PC-3 (cell line): ENCODE measurements at regions not wholly inside any gene's neighbourhood (a gene's known extent, or its start where the extent isn't known, plus 50 kb on each side); places are given as distances from the start of the nearest gene placed in this dataset.

Experiments
- ATAC-seq: fragments of 200-7000 bp; cut with Tn5 transposase; 2 replicates; pipeline ENCODE4 v1.9.1; 2020; ENCODE audit warnings: mild to moderate bottlenecking, moderate library complexity
- BruUV-seq: library from RNA; stranded (reverse); fragments of 400-500 nt; replicated peaks from 2 replicates; lab custom pipeline; 2021; lab: Mats Ljungman, UMichigan
- CTCF ChIA-PET: fragments of 300-600 bp; sonication (Branson Sonifier 250); formaldehyde crosslinking; loops from one replicate; lab custom pipeline; 2022; ENCODE audit warnings: antibody characterized with exemption; lab: Charles Lee
- POLR2A ChIA-PET: fragments of 300-600 bp; sonication (Branson Sonifier 250); formaldehyde crosslinking; loops from one replicate; lab custom pipeline; 2022; ENCODE audit warnings: antibody characterized with exemption; ENCODE audit not compliant: unreplicated experiment; lab: Charles Lee
- DNase-seq: peaks from one replicate; pipeline ENCODE4 v3.0.0-alpha.2; 2015
- H2AFZ ChIP-seq: fragments of 300-600 bp; sonication (generic); 2 replicates; pipeline ENCODE4 v1.6.0; 2016; ENCODE audit warnings: antibody characterized with exemption, low read length
- H3F3A ChIP-seq: fragments of 300-600 bp; sonication (generic); one replicate; pipeline ENCODE4 v1.6.0; 2017; ENCODE audit warnings: antibody characterized with exemption, low read length, control low read depth, mild to moderate bottlenecking; ENCODE audit not compliant: unreplicated experiment
- H3K27ac ChIP-seq: fragments of 300-600 bp; sonication (generic); 2 replicates; pipeline ENCODE4 v1.5.1; 2016; ENCODE audit warnings: mild to moderate bottlenecking, low read length
- H3K27me3 ChIP-seq: fragments of 300-600 bp; sonication (generic); 2 replicates; pipeline ENCODE4 v1.6.1; 2016; ENCODE audit warnings: low read length, mixed read lengths
- H3K36me3 ChIP-seq: fragments of 300-600 bp; sonication (generic); 2 replicates; pipeline ENCODE4 v1.6.1; 2016; ENCODE audit warnings: low read depth, mixed run types, low read length, mixed read lengths
- H3K4me1 ChIP-seq: fragments of 300-600 bp; sonication (generic); 2 replicates; pipeline ENCODE4 v1.5.1; 2016; ENCODE audit warnings: low read length; ENCODE audit not compliant: insufficient read depth
- H3K4me2 ChIP-seq: fragments of 300-600 bp; sonication (generic); 2 replicates; pipeline ENCODE4 v1.6.0; 2016; ENCODE audit warnings: low read length
- H3K4me3 ChIP-seq: fragments of 300-600 bp; sonication (generic); 2 replicates; pipeline ENCODE4 v1.5.1; 2016; ENCODE audit warnings: mild to moderate bottlenecking, low read length, mixed read lengths
- H3K79me2 ChIP-seq: fragments of 300-600 bp; sonication (generic); 2 replicates; pipeline ENCODE4 v1.6.1; 2017; ENCODE audit warnings: low read length, mixed read lengths
- H3K9ac ChIP-seq: fragments of 300-600 bp; sonication (generic); 2 replicates; pipeline ENCODE4 v1.6.0; 2016; ENCODE audit warnings: mild to moderate bottlenecking, low read length
- H3K9me2 ChIP-seq: fragments of 300-600 bp; sonication (generic); replicated peaks from 2 replicates; pipeline ENCODE4 v1.6.1; 2016; ENCODE audit warnings: mixed run types, low read length, mixed read lengths
- H3K9me3 ChIP-seq: fragments of 300-600 bp; sonication (generic); 2 replicates; pipeline ENCODE4 v1.6.1; 2016; ENCODE audit warnings: low read length, mixed read lengths
- H4K20me1 ChIP-seq: fragments of 300-600 bp; sonication (generic); 2 replicates; pipeline ENCODE4 v1.6.1; 2016; ENCODE audit warnings: low read length, mixed read lengths
- CTCF ChIP-seq: fragments of 300-600 bp; sonication (generic); conservative IDR thresholded peaks from 2 replicates; pipeline ENCODE4 v1.5.1; 2017; ENCODE audit warnings: antibody characterized with exemption, low read depth, mild to moderate bottlenecking, low read length
- EZH2 ChIP-seq: fragments of 300-600 bp; sonication (generic); IDR thresholded peaks from one replicate; pipeline ENCODE4 v1.6.1; 2017; ENCODE audit warnings: antibody characterized with exemption, mild to moderate bottlenecking, low read length; ENCODE audit not compliant: unreplicated experiment
- EZH2phosphoT487 ChIP-seq: fragments of 300-600 bp; sonication (generic); IDR thresholded peaks from 2 replicates; pipeline ENCODE4 v1.6.1; 2018; ENCODE audit warnings: mild to moderate bottlenecking, antibody characterized with exemption, low read length, borderline replicate concordance
- intact Hi-C: fragments of 100-400 bp; cut with micrococcal nuclease; formaldehyde crosslinking; loops from 2 replicates; pipeline ENCODE4 v1.9.0; 2023

GRCh38 chr20:30598460-30599230, 658.8 kb upstream of the DEFB115 start:
- Histone ChIP-seq H2AFZ (no peak overlapping the region), H3F3A (no peaks in the 10 kb centered on the region), H3K9me3 (0 out of 2 replicates have a peak, but pooled peaks cover 7% of the 10 kb centered on the region), H3K27me3 (no peaks in the 10 kb centered on the region), H4K20me1 (no peaks in the 10 kb centered on the region), H3K36me3 (no peaks in the 10 kb centered on the region), H3K9ac (no peak overlapping the region), H3K4me2 (no peak overlapping the region), H3K4me1 (no peaks in the 10 kb centered on the region), H3K27ac (no peak overlapping the region), H3K4me3 (no peak overlapping the region), H3K79me2 (no peaks in the 10 kb centered on the region), H3K9me2 (no peaks in the 10 kb centered on the region)
- intact Hi-C loops, result no loop called here
- no peak for DNase-seq
- ChIA-PET CTCF (no interaction called here), POLR2A (no interaction called here)
- TF ChIP-seq CTCF (no peak), EZH2phosphoT487 (no peak), EZH2 (no peak)
- ATAC-seq, result no peak
- BruUV-seq, result no TSS peak

GRCh38 chr20:30599990-30600389, 657.5 kb upstream of the DEFB115 start:
- Histone ChIP-seq H3K27ac (no peak overlapping the region), H3F3A (no peaks in the 10 kb centered on the region), H3K79me2 (no peaks in the 10 kb centered on the region), H3K27me3 (no peaks in the 10 kb centered on the region), H3K4me2 (no peak overlapping the region), H3K9ac (no peak overlapping the region), H3K4me1 (no peaks in the 10 kb centered on the region), H3K4me3 (no peak overlapping the region), H3K9me3 (0 out of 2 replicates have a peak, but pooled peaks cover 7% of the 10 kb centered on the region), H2AFZ (no peak overlapping the region), H3K36me3 (no peaks in the 10 kb centered on the region), H3K9me2 (no peaks in the 10 kb centered on the region), H4K20me1 (no peaks in the 10 kb centered on the region)
- BruUV-seq, result no TSS peak
- ATAC-seq (no peak), DNase-seq (no peak)
- no peak for TF ChIP-seq CTCF
- TF ChIP-seq EZH2phosphoT487, result no peak
- no peak for TF ChIP-seq EZH2
- ChIA-PET CTCF (no interaction called here), POLR2A (no interaction called here)
- intact Hi-C loops, result no loop called here

- H3K27ac ChIP-seq, result no peak overlapping the region
- peaks cover 4% of the 10 kb centered on the region; the same call in 1 of the 2 replicates for H3K9me3 ChIP-seq
- H3K79me2 ChIP-seq, result no peaks in the 10 kb centered on the region
- H3K9ac ChIP-seq, result no peak overlapping the region
- no peak for DNase-seq
- no peak for TF ChIP-seq EZH2
- TF ChIP-seq CTCF, result no peak
- no peak for TF ChIP-seq EZH2phosphoT487
- no peak overlapping the region for H3K4me3 ChIP-seq
- H3K36me3 ChIP-seq, result no peaks in the 10 kb centered on the region
- BruUV-seq, result no TSS peak
- ChIA-PET CTCF (no interaction called here), POLR2A (no interaction called here)
- no peak for ATAC-seq
- H3F3A ChIP-seq, result no peaks in the 10 kb centered on the region
- no peaks in the 10 kb centered on the region for H3K4me1 ChIP-seq
- H4K20me1 ChIP-seq, result no peaks in the 10 kb centered on the region
- no peaks in the 10 kb centered on the region for H3K9me2 ChIP-seq
- H3K4me2 ChIP-seq, result no peak overlapping the region
- no peaks in the 10 kb centered on the region for H3K27me3 ChIP-seq
- H2AFZ ChIP-seq, result no peak overlapping the region
- intact Hi-C loops, result no loop called here
Observed at GRCh38 chr20:30601974-30602373, 655.5 kb upstream of the DEFB115 start.
